ENCODE measurements at regions not wholly inside any gene's neighbourhood (a gene's known extent, or its start where the extent isn't known, plus 50 kb on each side); places are given as distances from the start of the nearest gene placed in this dataset.
"Not testable (repeated sequence)": the region's sequence is repeated elsewhere in the genome, so short reads cannot be mapped to it uniquely, and the experiment has no call there.

GRCh38 chr9:62802719-62803079 is 1612.9 kb downstream of the SPATA31A7 start:
- TF ChIP-seq CTCF (IDR thresholded peaks at IDR 0.05; ENCODE audit: borderline replicate concordance, extremely low read depth, low read length, poor library complexity, severe bottlenecking); EZH2 (IDR thresholded peaks at IDR 0.05; ENCODE audit: borderline replicate concordance, low read depth, low read length, severe bottlenecking): not testable (repeated sequence)

Measured in DND-41 (cell line).